NT2/D1 (cell line): ENCODE measurements at regions not wholly inside any gene's neighbourhood (a gene's known extent, or its start where the extent isn't known, plus 50 kb on each side); places are given as distances from the start of the nearest gene placed in this dataset.

Experiments
- DNase-seq: peaks from one replicate; pipeline ENCODE4 v3.0.0-alpha.2; 2011; ENCODE audit warnings: low read depth, low spot score
- H3K27me3 ChIP-seq: 2 replicates; pipeline ENCODE4 v1.6.0; 2011; ENCODE audit warnings: mild to moderate bottlenecking; ENCODE audit not compliant: insufficient read length, insufficient read depth
- H3K36me3 ChIP-seq: 2 replicates; pipeline ENCODE4 v1.6.1; 2011; ENCODE audit warnings: mild to moderate bottlenecking, low read length, mixed read lengths; ENCODE audit not compliant: insufficient read depth, insufficient read length
- H3K4me1 ChIP-seq: 2 replicates; pipeline ENCODE4 v1.5.1; 2011; ENCODE audit not compliant: insufficient read depth, insufficient read length
- H3K4me3 ChIP-seq: 2 replicates; pipeline ENCODE4 v1.5.1; 2011; ENCODE audit warnings: low read depth; ENCODE audit not compliant: insufficient read length
- H3K9ac ChIP-seq: 2 replicates; pipeline ENCODE4 v1.6.0; 2011; ENCODE audit warnings: low read depth; ENCODE audit not compliant: insufficient read length
- H3K9me3 ChIP-seq: 2 replicates; pipeline ENCODE4 v1.5.1; 2011; ENCODE audit warnings: mild to moderate bottlenecking, low read length; ENCODE audit not compliant: insufficient read depth
- SUZ12 ChIP-seq: IDR thresholded peaks from 2 replicates; pipeline ENCODE4 v1.6.1; 2011; ENCODE audit not compliant: insufficient read length, insufficient read depth; ENCODE audit errors: extremely low read depth
- YY1 ChIP-seq: IDR thresholded peaks from 2 replicates; pipeline ENCODE4 v1.6.1; 2011; ENCODE audit not compliant: insufficient read length, insufficient read depth
- ZNF274 ChIP-seq: IDR thresholded peaks from 2 replicates; pipeline ENCODE4 v1.6.1; 2011; ENCODE audit warnings: mild to moderate bottlenecking, low read depth, low read length

DNA sequence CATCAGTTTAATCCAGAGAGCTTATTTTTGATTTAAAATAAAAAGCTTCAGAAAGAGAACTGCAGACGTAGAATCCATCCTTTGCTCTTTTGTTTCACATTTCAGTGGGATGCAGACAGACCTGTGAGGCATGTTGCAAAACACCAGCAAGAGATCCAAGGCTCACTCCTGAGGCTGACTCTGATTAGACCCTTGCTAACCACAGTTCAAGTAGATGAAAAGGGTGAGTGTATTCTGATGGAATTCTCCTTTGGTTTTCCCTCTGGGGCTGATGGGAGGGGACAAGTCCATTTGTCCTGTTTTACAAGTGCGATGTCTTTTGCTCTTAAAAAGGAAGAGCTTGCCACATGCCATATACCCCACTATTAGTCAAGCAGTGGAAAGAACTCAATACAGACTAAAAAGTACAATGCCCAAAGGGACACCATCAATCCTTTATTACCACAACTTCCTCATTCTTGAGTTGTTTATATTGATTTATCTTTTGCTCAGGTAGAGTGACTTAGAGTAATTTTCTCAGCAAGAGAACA is 772.7 kb downstream of the MAFB start:
- H3K4me1 ChIP-seq: no peaks in the 10 kb centered on the region
- no peak for TF ChIP-seq SUZ12
- TF ChIP-seq ZNF274: no peak
- TF ChIP-seq YY1: no peak
- H3K27me3 ChIP-seq: no peaks in the 10 kb centered on the region
- no peak overlapping the region for H3K4me3 ChIP-seq
- H3K9me3 ChIP-seq: no peaks in the 10 kb centered on the region
- DNase-seq: no peak
- no peaks in the 10 kb centered on the region for H3K36me3 ChIP-seq
- no peak overlapping the region for H3K9ac ChIP-seq

DNA sequence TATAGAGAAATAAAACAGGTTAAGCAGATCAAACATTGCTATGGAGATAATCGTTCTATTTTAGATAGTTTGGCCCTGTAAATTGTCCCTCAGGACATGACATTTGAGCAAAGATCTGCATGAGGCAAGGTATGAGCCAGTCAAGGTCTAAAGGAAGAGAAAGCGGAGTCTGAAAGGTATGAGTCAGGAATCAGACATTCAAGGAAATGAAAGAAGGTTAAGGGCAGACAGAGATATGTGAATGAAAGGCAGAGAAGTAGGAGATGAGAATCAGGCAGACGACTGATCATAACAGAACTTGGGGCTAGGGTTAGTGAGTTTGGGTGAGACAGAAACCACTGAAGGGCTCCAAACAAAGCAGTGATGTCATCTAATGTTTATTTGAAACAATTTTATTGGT is 775.8 kb downstream of the MAFB start:
- no peak for TF ChIP-seq SUZ12
- TF ChIP-seq YY1: no peak
- TF ChIP-seq ZNF274: no peak
- Histone ChIP-seq H3K4me3 (no peak overlapping the region), H3K36me3 (no peaks in the 10 kb centered on the region), H3K9ac (no peak overlapping the region), H3K4me1 (no peaks in the 10 kb centered on the region), H3K27me3 (no peaks in the 10 kb centered on the region), H3K9me3 (no peaks in the 10 kb centered on the region)
- no peak for DNase-seq

DNA sequence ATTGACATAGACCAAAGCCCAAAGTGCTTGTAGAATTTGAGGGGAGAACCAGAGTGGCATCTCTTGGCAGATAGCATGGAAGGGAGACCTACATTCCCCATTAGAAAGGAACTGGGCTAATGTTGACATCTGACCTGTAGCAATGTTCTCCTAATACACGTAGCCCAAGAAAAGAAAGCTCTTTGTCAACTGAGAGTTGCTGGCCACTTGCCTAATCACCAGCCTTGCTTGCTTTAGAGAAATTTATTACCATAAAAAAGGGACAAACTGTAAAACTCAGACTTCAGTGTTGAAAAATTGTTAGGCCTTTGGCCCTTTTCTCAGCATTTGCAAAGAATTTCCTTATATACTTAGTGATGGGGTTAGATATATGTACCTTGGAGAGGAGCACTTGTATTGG is 777.5 kb downstream of the MAFB start:
- DNase-seq: no peak
- H3K4me3 ChIP-seq: no peak overlapping the region
- H3K27me3 ChIP-seq: no peaks in the 10 kb centered on the region
- H3K9ac ChIP-seq: no peak overlapping the region
- no peaks in the 10 kb centered on the region for H3K36me3 ChIP-seq
- no peaks in the 10 kb centered on the region for H3K9me3 ChIP-seq
- no peak for TF ChIP-seq SUZ12
- no peak for TF ChIP-seq ZNF274
- no peak for TF ChIP-seq YY1
- no peaks in the 10 kb centered on the region for H3K4me1 ChIP-seq

DNA sequence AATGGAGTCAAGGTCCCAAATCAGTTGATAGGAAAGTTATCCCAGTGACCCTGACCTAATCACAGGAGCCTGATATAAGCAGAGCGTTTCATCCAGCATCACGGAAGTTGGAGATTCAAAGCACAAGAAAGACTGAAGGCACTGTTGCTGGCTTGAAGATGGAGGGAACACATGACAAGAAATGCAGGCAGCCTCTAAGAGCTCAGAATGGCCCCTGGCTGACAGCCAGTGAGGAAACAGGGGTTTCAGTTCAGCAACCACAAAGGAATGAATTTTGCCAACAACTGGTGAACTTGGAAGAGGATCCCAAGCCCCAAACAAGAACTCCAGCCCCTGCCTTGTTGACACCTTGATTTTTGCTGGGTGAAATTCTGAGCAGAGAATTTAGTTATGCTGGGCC is 778.5 kb downstream of the MAFB start:
- no peak overlapping the region for H3K4me3 ChIP-seq
- DNase-seq: no peak
- no peaks in the 10 kb centered on the region for H3K9me3 ChIP-seq
- no peak for TF ChIP-seq ZNF274
- no peak for TF ChIP-seq SUZ12
- TF ChIP-seq YY1: no peak
- no peaks in the 10 kb centered on the region for H3K27me3 ChIP-seq
- H3K4me1 ChIP-seq: no peaks in the 10 kb centered on the region
- H3K9ac ChIP-seq: no peak overlapping the region
- H3K36me3 ChIP-seq: no peaks in the 10 kb centered on the region

DNA sequence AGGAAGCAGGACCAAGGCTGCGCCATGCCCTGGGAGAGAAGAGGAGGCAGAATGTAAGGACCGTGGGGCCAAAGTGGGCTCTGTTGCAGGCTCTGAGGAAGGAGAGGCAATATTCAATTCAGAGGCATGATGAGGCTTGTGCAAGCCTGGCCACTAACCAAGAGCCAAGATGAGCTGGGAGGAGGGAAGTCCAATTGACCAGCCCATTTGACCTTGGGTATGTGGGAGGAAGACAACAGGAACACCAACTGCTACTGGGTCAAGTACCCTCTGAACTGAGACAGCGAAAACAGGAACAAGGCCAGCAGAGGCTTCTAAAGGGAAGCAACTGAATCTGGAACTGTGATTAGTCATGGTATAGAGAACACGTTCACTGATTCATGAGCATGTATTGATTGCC is 779.6 kb downstream of the MAFB start:
- H3K9me3 ChIP-seq: no peaks in the 10 kb centered on the region
- no peaks in the 10 kb centered on the region for H3K4me1 ChIP-seq
- H3K27me3 ChIP-seq: no peaks in the 10 kb centered on the region
- no peaks in the 10 kb centered on the region for H3K36me3 ChIP-seq
- no peak for DNase-seq
- no peak for TF ChIP-seq YY1
- no peak overlapping the region for H3K4me3 ChIP-seq
- no peak overlapping the region for H3K9ac ChIP-seq

DNA sequence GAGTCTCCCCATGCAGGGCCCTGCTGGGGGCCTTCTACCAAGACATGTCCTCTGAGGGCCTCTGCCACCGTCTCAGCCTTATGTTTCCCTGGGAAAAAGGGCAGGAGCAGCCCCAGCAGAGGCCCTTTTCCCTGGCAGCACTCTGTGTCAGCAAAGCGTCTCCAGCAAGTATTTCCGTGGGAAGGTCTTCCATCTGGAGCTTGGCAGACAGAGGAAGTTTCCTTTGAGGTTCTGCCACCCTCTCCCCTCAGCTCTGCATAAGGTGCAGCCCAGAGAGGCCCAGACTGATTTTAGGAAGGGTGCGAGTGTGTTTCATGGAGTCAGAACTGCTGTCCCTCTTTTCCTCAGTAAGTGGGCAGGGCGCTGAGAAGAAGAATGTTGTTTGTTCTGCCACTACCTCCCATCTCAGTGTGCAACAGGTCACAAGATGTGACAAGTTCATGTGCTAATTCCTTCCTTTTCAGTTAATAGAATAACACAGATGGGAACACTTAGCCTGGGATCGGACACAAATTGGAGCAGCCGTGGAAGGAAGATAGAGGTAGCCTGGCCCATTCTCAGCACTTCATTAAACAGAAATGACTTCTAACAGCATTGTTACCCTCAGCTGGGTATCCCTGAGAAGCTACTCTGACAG is 784.4 kb downstream of the MAFB start:
- H3K9me3 ChIP-seq: no peaks in the 10 kb centered on the region
- no peak overlapping the region for H3K4me3 ChIP-seq
- DNase-seq: no peak
- H3K4me1 ChIP-seq: no peaks in the 10 kb centered on the region
- TF ChIP-seq SUZ12 (no peak), YY1 (no peak), ZNF274 (no peak)
- H3K27me3 ChIP-seq: no peaks in the 10 kb centered on the region
- no peaks in the 10 kb centered on the region for H3K36me3 ChIP-seq
- H3K9ac ChIP-seq: no peak overlapping the region

DNA sequence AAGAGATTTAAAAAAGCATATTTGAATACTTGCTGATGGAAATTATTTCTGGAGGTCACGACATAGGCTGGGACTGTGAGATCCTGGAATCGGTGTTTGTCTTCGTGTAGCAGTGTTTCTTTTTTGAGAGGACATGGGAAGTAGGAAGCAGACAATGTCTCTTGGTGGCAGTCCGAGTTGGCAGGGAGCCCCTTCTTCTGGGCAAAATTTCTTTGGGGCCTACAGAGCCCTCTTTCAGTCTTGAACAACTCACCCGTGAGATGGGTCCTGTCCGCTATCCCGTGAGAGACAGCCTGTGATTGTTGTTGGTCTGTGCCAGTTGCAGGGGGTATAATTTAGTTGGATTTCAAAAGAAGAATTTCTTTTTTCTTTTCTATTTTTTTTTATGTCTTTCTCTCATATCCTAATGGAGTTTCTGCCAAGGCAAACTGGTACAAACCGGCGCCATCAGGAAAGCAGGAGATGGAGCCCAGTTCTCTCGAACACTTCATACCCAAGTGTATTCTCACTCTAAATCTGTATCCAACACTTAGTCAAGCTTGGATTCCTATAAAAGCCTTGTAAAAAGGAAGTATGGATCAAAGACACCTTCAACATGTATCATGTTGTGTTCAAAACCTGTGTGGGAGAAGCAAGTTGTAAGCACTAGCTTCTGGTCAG is 785.1 kb downstream of the MAFB start:
- Histone ChIP-seq H3K36me3 (no peaks in the 10 kb centered on the region), H3K9me3 (no peaks in the 10 kb centered on the region), H3K4me1 (no peaks in the 10 kb centered on the region), H3K27me3 (no peaks in the 10 kb centered on the region), H3K9ac (no peak overlapping the region), H3K4me3 (no peak overlapping the region)
- TF ChIP-seq SUZ12: no peak
- TF ChIP-seq YY1: no peak
- TF ChIP-seq ZNF274: no peak
- DNase-seq: no peak
